ENCODE measurements at regions not wholly inside any gene's neighbourhood (a gene's known extent, or its start where the extent isn't known, plus 50 kb on each side); places are given as distances from the start of the nearest gene placed in this dataset.

DNA sequence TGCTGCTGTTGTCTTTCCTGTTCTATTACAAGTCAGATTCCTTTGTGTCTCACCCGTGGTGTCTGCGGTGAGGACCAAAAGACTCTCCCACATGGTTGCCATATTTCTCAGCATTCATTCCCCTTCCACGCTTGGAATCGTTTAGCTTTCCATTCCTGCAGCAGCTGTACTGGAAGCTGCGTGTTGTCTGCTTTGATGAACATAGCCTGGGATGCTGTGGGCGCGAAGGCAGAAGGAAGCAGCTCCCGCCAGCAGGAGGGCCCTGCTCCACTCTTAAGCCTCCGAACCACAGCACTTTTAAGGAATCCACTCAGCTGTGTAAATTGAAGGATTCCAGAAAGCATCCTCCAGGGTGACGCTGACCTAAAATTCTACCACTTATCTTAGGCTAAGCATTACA is 303.6 kb upstream of the PITRM1 start:
- TF ChIP-seq, protein P1, sequence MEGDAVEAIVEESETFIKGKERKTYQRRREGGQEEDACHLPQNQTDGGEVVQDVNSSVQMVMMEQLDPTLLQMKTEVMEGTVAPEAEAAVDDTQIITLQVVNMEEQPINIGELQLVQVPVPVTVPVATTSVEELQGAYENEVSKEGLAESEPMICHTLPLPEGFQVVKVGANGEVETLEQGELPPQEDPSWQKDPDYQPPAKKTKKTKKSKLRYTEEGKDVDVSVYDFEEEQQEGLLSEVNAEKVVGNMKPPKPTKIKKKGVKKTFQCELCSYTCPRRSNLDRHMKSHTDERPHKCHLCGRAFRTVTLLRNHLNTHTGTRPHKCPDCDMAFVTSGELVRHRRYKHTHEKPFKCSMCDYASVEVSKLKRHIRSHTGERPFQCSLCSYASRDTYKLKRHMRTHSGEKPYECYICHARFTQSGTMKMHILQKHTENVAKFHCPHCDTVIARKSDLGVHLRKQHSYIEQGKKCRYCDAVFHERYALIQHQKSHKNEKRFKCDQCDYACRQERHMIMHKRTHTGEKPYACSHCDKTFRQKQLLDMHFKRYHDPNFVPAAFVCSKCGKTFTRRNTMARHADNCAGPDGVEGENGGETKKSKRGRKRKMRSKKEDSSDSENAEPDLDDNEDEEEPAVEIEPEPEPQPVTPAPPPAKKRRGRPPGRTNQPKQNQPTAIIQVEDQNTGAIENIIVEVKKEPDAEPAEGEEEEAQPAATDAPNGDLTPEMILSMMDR (conservative IDR thresholded peaks at IDR 0.05; ENCODE audit: low read depth) = no peak
- ChIA-PET POLR2A (ENCODE audit: low non-redundant PET) (no interaction called here), CTCF (no interaction called here)
- H3K27ac ChIP-seq = no peak overlapping the region
- no peak for DNase-seq (ENCODE audit: low spot score)

DNA sequence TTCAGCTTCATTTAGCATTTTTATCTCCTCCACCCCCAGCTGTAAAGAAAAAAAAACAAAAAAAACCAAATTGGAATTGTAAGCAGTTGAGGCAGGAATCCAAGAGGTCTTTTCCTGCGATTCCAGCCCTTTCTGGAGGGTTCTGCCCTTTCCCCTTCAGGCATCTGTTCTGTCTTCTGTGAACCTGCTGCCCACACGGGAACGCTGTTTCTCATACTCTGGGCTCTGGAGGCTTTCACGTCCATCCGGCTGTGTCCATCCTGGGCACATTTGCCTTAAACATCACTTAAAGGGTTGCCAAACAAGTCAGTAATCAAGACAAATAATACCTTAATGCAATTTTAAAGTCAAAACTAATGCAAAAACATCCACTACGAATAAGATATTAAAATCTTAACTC is 302.8 kb upstream of the PITRM1 start:
- no peak overlapping the region for H3K27ac ChIP-seq
- ChIA-PET CTCF (interaction anchor here (0.6 kb wide), 1 partner anchor 568 kb away, joined by 6 read pairs; no protein-coding TSS in a partner anchor), POLR2A (ENCODE audit: low non-redundant PET) (no interaction called here)
- TF ChIP-seq, protein P1 (conservative IDR thresholded peaks at IDR 0.05; ENCODE audit: low read depth) = no peak
- no peak for DNase-seq (ENCODE audit: low spot score)

DNA sequence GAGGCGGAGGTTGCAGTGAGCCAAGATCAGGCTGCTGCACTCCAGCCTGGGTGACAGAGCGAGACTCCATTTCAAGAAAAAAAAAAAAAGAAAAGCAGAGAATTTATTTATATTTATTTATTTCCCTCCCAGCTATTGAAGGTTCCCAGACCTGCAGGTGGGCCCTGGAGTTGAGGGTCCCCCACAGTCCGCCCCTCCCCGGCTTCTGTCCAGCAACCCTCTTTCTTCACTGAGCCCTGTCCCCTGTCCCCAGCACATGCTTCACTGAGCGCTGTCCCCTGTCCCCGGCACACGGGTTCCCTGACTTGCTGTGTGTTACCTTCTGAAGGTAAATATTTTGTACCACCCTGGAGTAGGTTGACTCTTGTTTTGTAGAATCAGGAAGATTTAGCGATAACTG is 301.7 kb upstream of the PITRM1 start:
- ChIA-PET CTCF (no interaction called here), POLR2A (ENCODE audit: low non-redundant PET) (no interaction called here)
- TF ChIP-seq, protein P1 (conservative IDR thresholded peaks at IDR 0.05; ENCODE audit: low read depth) = no peak
- no peak for DNase-seq (ENCODE audit: low spot score)
- H3K27ac ChIP-seq = no peak overlapping the region

DNA sequence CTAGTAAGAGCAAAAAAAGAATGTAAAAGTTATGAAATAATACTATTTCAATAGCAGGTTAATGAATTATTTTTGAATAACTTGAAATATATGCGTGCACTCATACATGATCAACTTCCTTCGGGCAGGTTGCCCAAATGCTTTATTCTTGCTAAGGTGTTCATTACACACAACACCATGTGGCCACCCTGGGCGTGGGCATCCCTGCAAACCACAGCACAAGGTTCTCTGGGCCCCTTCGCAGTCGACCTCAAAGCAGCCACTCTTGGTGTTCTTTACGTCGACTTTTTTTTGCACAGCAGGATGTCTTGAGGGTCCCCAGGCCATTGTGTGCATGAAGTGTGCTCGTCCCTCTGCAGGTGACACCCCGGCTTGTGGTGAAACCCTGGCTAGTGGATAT is 300.7 kb upstream of the PITRM1 start:
- H3K27ac ChIP-seq = no peak overlapping the region; the same call in 1 of the 2 replicates

DNA sequence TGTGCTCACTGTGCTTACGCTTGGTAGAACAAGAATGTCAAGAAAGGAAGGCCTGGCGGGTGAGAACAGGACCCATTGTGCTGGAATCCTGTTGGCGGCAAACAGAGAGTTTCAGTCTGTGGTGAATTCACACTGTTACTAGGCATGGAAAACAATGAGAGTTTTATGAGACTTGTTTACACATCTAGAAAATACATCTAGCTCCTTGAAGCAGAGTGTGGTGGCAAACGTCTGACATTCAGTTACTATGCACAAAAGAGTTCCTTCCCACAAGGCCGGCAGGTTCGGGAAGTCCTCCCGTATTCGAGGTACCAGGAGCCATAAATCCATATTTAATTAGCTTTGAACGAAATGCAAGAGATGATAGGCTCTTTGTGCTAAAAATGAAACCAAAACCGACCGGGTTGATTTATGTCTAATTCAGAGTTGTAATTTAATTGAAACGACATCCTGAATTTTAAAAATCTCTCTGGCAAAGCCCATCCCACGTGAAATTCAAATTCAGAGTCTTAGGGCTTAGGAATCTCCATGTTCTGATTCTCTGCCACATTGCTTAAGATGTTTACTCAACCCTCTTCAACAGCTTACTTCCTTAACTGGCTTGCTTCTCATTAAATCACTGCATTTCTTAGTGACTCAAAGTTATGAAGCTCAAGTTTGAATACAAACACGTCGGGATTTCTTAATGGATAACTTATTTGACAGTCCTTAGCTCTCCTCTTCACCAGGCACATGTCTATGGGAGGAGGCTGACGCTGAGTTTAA is 299.9 kb upstream of the PITRM1 start:
- CTCF ChIA-PET = interaction anchor here (0.6 kb wide), 1 partner anchor 232 kb away, joined by 4 read pairs; no protein-coding TSS in a partner anchor
- DNase-seq (ENCODE audit: low spot score) = no peak
- H3K27ac ChIP-seq = no peak overlapping the region
- TF ChIP-seq, protein P1 (conservative IDR thresholded peaks at IDR 0.05; ENCODE audit: low read depth) = no peak
- POLR2A ChIA-PET (ENCODE audit: low non-redundant PET) = no interaction called here

More for the DNA sequence above, 300.7 kb upstream of the PITRM1 start:
- ChIA-PET POLR2A (ENCODE audit: low non-redundant PET) (no interaction called here), CTCF (interaction anchor here (0.6 kb wide), 1 partner anchor 232 kb away, joined by 4 read pairs; no protein-coding TSS in a partner anchor)
- no peak for DNase-seq (ENCODE audit: low spot score)
- TF ChIP-seq, protein P1 (conservative IDR thresholded peaks at IDR 0.05; ENCODE audit: low read depth) = no peak

DNA sequence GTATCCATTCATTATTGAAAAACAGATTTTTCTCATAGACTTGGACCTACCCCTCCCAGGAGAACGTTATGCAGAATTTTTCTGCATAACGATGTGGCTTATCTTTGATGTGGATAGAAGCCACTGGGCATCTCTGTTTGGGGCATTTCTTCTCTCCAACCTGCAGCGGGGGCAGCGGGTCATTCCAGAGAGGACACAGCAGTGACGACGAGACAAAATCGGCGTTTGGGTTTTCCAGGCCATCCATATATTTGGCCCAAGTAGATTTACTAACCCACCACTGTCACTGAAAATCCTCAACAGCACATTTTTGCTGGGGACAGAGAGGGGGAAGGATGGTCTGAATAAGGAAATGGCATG is 299.3 kb upstream of the PITRM1 start:
- DNase-seq (ENCODE audit: low spot score) = no peak
- ChIA-PET CTCF (no interaction called here), POLR2A (ENCODE audit: low non-redundant PET) (no interaction called here)
- TF ChIP-seq, protein P1 (conservative IDR thresholded peaks at IDR 0.05; ENCODE audit: low read depth) = no peak
- H3K27ac ChIP-seq = no peak overlapping the region
